PC-9 (cell line): ENCODE measurements at regions not wholly inside any gene's neighbourhood (a gene's known extent, or its start where the extent isn't known, plus 50 kb on each side); places are given as distances from the start of the nearest gene placed in this dataset.

Source experiments
- BruUV-seq: library from RNA; stranded (reverse); fragments of 400-500 nt; replicated peaks from 2 replicates; lab custom pipeline; 2021; lab: Mats Ljungman, UMichigan
- CTCF ChIA-PET: fragments of 300-600 bp; sonication (Branson Sonifier 250); formaldehyde crosslinking; loops from one replicate; lab custom pipeline; 2022; ENCODE audit warnings: antibody characterized with exemption; lab: Charles Lee
- POLR2A ChIA-PET: fragments of 300-600 bp; sonication (Branson Sonifier 250); formaldehyde crosslinking; loops from one replicate; lab custom pipeline; 2022; ENCODE audit warnings: antibody characterized with exemption; ENCODE audit not compliant: unreplicated experiment; lab: Charles Lee
- DNase-seq, 2 experiments: peaks; one replicate each; pipeline versions ENCODE4 v3.0.0 to v3.0.0-alpha.2; 2015 to 2022; ENCODE audit warnings: mixed read lengths in 1 of 2
- H2AFZ ChIP-seq: fragments of 200-600 bp; sonication (generic); 2 replicates; pipeline ENCODE4 v1.8.1; 2017; ENCODE audit warnings: antibody characterized with exemption
- H3F3A ChIP-seq: fragments of 200-600 bp; sonication (generic); 2 replicates; pipeline ENCODE4 v1.8.1; 2017; ENCODE audit warnings: antibody characterized with exemption, mild to moderate bottlenecking, low read depth; ENCODE audit not compliant: insufficient read depth
- H3K27ac ChIP-seq: fragments of 200-600 bp; sonication (generic); 2 replicates; pipeline ENCODE4 v1.6.1; 2016; ENCODE audit warnings: mixed run types
- H3K27me3 ChIP-seq: fragments of 200-600 bp; sonication (generic); 2 replicates; pipeline ENCODE4 v1.6.1; 2016; ENCODE audit warnings: low read depth, mixed run types; ENCODE audit not compliant: insufficient read depth
- H3K36me3 ChIP-seq: fragments of 200-600 bp; sonication (generic); 2 replicates; pipeline ENCODE4 v1.6.1; 2016; ENCODE audit warnings: low read depth, mixed run types
- H3K4me1 ChIP-seq: fragments of 200-600 bp; sonication (generic); replicated peaks from 2 replicates; pipeline ENCODE4 v1.6.1; 2016; ENCODE audit warnings: mixed run types; ENCODE audit not compliant: insufficient read depth
- H3K4me2 ChIP-seq: fragments of 200-600 bp; sonication (generic); 2 replicates; pipeline ENCODE4 v1.6.1; 2017; ENCODE audit warnings: mixed run types
- H3K4me3 ChIP-seq: fragments of 200-600 bp; sonication (generic); 2 replicates; pipeline ENCODE4 v1.6.1; 2016; ENCODE audit warnings: mixed run types
- H3K79me2 ChIP-seq: fragments of 200-600 bp; sonication (generic); 2 replicates; pipeline ENCODE4 v1.6.1; 2017; ENCODE audit warnings: low read depth, mixed run types
- H3K9me2 ChIP-seq: fragments of 200-600 bp; sonication (generic); 2 replicates; pipeline ENCODE4 v1.8.1; 2017; ENCODE audit warnings: mild to moderate bottlenecking; ENCODE audit not compliant: insufficient read depth
- H3K9me3 ChIP-seq: fragments of 200-600 bp; sonication (generic); 2 replicates; pipeline ENCODE4 v1.8.1; 2016; ENCODE audit warnings: low read depth; ENCODE audit not compliant: insufficient read depth
- H4K20me1 ChIP-seq: fragments of 200-600 bp; sonication (generic); 2 replicates; pipeline ENCODE4 v1.8.1; 2017; ENCODE audit not compliant: insufficient read depth
- EZH2 ChIP-seq: fragments of 200-600 bp; sonication (generic); IDR thresholded peaks from 2 replicates; pipeline ENCODE4 v1.8.0; 2017; ENCODE audit warnings: antibody characterized with exemption, low read depth
- intact Hi-C: fragments of 100-400 bp; cut with micrococcal nuclease; formaldehyde crosslinking; loops from one replicate; pipeline ENCODE4 v1.10.0; 2022; ENCODE audit not compliant: unreplicated experiment
- TF ChIP-seq, protein P1 (sequence below): fragments of 200-600 bp; sonication (generic); conservative IDR thresholded peaks from 2 replicates; pipeline ENCODE4 v1.6.1; 2017; ENCODE audit warnings: mixed run types, antibody characterized with exemption, mild to moderate bottlenecking, moderate library complexity

DNA sequence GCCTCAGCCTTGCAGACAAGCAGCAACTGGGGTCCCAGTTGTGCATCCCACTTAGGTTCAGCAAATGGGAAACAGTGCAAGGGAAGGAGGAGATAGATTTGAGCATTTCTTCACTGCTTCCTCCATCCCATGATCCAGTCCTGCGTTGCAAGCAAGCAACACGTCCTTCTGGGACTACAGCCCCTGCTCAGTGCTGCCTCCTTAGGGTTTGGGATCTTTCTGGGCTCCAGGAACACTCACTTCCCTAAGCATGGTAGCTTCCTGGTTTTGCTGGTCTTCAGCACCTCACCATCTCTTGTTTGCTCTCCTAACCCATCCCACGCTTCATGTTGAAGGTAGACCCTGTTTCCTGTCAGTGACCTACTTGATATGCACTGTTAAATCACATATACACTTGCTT lies 444.7 kb downstream of the MED10 start:
- no TSS peak for BruUV-seq
- H2AFZ ChIP-seq = no peak overlapping the region
- H4K20me1 ChIP-seq = no peaks in the 10 kb centered on the region
- no peaks in the 10 kb centered on the region for H3K9me3 ChIP-seq
- H3K4me1 ChIP-seq = no peaks in the 10 kb centered on the region
- intact Hi-C loops = no loop called here
- ChIA-PET POLR2A (no interaction called here), CTCF (no interaction called here)
- no peaks in the 10 kb centered on the region for H3F3A ChIP-seq
- no peaks in the 10 kb centered on the region for H3K36me3 ChIP-seq
- H3K9me2 ChIP-seq = no peaks in the 10 kb centered on the region
- no peak overlapping the region for H3K4me2 ChIP-seq
- H3K4me3 ChIP-seq = no peak overlapping the region
- H3K27me3 ChIP-seq = peaks cover 34% of the 10 kb centered on the region
- no peak for DNase-seq
- H3K27ac ChIP-seq = no peak overlapping the region
- TF ChIP-seq, protein P1, sequence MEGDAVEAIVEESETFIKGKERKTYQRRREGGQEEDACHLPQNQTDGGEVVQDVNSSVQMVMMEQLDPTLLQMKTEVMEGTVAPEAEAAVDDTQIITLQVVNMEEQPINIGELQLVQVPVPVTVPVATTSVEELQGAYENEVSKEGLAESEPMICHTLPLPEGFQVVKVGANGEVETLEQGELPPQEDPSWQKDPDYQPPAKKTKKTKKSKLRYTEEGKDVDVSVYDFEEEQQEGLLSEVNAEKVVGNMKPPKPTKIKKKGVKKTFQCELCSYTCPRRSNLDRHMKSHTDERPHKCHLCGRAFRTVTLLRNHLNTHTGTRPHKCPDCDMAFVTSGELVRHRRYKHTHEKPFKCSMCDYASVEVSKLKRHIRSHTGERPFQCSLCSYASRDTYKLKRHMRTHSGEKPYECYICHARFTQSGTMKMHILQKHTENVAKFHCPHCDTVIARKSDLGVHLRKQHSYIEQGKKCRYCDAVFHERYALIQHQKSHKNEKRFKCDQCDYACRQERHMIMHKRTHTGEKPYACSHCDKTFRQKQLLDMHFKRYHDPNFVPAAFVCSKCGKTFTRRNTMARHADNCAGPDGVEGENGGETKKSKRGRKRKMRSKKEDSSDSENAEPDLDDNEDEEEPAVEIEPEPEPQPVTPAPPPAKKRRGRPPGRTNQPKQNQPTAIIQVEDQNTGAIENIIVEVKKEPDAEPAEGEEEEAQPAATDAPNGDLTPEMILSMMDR = no peak
- TF ChIP-seq EZH2 = no peak
- no peaks in the 10 kb centered on the region for H3K79me2 ChIP-seq

DNA sequence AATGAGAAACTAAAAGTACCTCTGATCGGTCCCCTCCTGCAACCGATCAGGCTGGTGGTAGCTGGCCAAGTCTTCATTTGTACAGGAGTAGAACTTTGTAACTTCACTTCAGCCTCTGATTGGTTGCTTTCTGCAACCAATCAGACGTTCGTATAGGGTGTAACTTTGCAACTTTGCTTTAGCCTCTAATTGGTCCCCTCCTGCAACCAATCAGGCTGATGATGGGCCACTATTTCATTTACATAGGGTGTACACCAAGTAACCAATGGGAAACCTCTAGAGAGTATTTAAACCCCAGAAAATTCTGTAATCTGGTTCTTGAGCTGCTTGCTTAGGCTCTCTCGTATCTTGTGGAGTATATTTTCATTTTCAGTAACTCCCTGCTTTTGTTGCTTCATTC lies 445.5 kb downstream of the MED10 start:
- Histone ChIP-seq H3K27ac (no peak overlapping the region), H3K4me3 (no peak overlapping the region), H3K79me2 (no peaks in the 10 kb centered on the region), H3F3A (no peaks in the 10 kb centered on the region), H3K4me1 (no peaks in the 10 kb centered on the region), H3K27me3 (peaks cover 42% of the 10 kb centered on the region), H2AFZ (no peak overlapping the region), H3K9me2 (no peaks in the 10 kb centered on the region), H4K20me1 (no peaks in the 10 kb centered on the region), H3K9me3 (no peaks in the 10 kb centered on the region), H3K36me3 (no peaks in the 10 kb centered on the region), H3K4me2 (no peak overlapping the region)
- ChIA-PET CTCF (no interaction called here), POLR2A (no interaction called here)
- no TSS peak for BruUV-seq
- intact Hi-C loops = no loop called here
- TF ChIP-seq, protein P1 = no peak
- no peak for TF ChIP-seq EZH2
- DNase-seq = no peak

DNA sequence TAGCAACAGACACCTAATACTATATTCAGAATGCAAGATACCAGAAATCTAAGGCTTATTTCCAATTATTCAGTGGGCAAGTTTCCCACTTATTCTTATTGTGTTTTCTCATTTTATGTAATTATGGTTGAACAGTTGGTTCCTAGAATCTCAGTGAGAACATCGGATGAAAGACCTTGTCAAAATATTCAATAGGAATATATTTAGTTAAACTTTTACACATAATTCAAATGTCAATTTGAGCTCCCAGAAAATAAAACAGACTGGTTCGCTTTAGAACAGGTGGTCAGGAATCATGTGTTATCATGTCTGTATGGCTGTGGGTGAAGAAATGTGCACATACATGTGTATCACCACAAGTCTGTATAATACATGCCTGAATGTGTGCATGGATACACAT lies 447.8 kb downstream of the MED10 start:
- no peaks in the 10 kb centered on the region for H3K9me3 ChIP-seq
- peaks cover 61% of the 10 kb centered on the region for H3K27me3 ChIP-seq
- CTCF ChIA-PET = no interaction called here
- no peaks in the 10 kb centered on the region for H3K36me3 ChIP-seq
- no TSS peak for BruUV-seq
- no peaks in the 10 kb centered on the region for H3K79me2 ChIP-seq
- intact Hi-C loops = no loop called here
- TF ChIP-seq, protein P1 = no peak
- no peak for TF ChIP-seq EZH2
- no peaks in the 10 kb centered on the region for H4K20me1 ChIP-seq
- DNase-seq = no peak
- H2AFZ ChIP-seq = no peak overlapping the region
- H3K4me3 ChIP-seq = no peak overlapping the region
- H3K27ac ChIP-seq = no peak overlapping the region
- POLR2A ChIA-PET = no interaction called here
- no peak overlapping the region for H3K4me2 ChIP-seq
- H3K4me1 ChIP-seq = no peaks in the 10 kb centered on the region
- no peaks in the 10 kb centered on the region for H3F3A ChIP-seq
- no peaks in the 10 kb centered on the region for H3K9me2 ChIP-seq
